ENCODE measurements at regions not wholly inside any gene's neighbourhood (a gene's known extent, or its start where the extent isn't known, plus 50 kb on each side); places are given as distances from the start of the nearest gene placed in this dataset.

DNA sequence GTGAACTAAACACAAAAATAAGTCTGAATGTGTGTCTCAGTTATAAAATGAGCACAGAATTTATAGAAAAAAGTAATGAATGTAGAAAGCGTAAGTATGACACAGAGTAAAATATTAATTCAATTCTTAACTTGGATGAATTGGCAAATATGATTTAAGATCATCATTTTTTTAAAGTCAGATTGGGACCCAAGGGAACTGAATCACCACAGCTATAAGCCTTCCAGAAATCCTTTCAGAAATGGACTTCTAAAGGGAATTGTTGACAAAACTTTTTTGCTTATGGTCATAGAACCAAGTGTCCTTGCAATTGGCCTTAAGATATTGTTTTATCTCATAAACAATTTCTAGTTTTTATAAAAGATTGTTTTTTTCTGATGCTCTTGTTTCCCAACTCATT lies 495.1 kb upstream of the DAB2 start:
- TF ChIP-seq EZH2 (IDR thresholded peaks at IDR 0.05; ENCODE audit: borderline replicate concordance, low read length) = no peak
- TF ChIP-seq, protein P1, sequence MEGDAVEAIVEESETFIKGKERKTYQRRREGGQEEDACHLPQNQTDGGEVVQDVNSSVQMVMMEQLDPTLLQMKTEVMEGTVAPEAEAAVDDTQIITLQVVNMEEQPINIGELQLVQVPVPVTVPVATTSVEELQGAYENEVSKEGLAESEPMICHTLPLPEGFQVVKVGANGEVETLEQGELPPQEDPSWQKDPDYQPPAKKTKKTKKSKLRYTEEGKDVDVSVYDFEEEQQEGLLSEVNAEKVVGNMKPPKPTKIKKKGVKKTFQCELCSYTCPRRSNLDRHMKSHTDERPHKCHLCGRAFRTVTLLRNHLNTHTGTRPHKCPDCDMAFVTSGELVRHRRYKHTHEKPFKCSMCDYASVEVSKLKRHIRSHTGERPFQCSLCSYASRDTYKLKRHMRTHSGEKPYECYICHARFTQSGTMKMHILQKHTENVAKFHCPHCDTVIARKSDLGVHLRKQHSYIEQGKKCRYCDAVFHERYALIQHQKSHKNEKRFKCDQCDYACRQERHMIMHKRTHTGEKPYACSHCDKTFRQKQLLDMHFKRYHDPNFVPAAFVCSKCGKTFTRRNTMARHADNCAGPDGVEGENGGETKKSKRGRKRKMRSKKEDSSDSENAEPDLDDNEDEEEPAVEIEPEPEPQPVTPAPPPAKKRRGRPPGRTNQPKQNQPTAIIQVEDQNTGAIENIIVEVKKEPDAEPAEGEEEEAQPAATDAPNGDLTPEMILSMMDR (IDR thresholded peaks at IDR 0.05; ENCODE audit: low read length) = no peak
